ENCODE measurements at regions not wholly inside any gene's neighbourhood (a gene's known extent, or its start where the extent isn't known, plus 50 kb on each side); places are given as distances from the start of the nearest gene placed in this dataset.

DNA sequence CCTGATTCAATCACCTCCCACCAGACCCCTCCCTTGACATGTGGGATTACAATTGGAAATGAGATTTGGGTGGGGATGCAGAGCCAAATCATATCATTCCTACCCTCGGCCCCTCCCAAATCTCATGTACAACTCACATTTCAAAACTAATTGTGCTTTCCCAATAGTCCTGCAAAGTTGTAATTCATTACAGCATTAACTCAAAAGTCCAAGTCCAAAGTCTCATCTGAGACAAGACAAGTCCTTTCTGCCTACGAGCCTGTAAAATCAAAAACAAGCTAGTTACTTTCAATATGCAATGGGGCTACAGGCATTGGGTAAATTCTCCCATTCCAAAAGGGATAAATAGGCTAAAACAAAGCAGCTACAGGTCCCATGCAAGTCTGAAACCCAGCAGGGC, 634.6 kb downstream of the SLC6A15 start:
- Histone ChIP-seq H3K9me3 (no peaks in the 10 kb centered on the region), H3K27me3 (no peaks in the 10 kb centered on the region), H3K4me3 (no peak overlapping the region), H3K36me3 (no peaks in the 10 kb centered on the region), H3K27ac (no peak overlapping the region), H3K4me1 (no peaks in the 10 kb centered on the region)
- TF ChIP-seq, protein P1, sequence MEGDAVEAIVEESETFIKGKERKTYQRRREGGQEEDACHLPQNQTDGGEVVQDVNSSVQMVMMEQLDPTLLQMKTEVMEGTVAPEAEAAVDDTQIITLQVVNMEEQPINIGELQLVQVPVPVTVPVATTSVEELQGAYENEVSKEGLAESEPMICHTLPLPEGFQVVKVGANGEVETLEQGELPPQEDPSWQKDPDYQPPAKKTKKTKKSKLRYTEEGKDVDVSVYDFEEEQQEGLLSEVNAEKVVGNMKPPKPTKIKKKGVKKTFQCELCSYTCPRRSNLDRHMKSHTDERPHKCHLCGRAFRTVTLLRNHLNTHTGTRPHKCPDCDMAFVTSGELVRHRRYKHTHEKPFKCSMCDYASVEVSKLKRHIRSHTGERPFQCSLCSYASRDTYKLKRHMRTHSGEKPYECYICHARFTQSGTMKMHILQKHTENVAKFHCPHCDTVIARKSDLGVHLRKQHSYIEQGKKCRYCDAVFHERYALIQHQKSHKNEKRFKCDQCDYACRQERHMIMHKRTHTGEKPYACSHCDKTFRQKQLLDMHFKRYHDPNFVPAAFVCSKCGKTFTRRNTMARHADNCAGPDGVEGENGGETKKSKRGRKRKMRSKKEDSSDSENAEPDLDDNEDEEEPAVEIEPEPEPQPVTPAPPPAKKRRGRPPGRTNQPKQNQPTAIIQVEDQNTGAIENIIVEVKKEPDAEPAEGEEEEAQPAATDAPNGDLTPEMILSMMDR (IDR thresholded peaks at IDR 0.05) = no peak
- intact Hi-C loops (cut with DNase I) = no loop called here
- no peak for DNase-seq (ENCODE audit: low spot score in 2 of 2)

DNA sequence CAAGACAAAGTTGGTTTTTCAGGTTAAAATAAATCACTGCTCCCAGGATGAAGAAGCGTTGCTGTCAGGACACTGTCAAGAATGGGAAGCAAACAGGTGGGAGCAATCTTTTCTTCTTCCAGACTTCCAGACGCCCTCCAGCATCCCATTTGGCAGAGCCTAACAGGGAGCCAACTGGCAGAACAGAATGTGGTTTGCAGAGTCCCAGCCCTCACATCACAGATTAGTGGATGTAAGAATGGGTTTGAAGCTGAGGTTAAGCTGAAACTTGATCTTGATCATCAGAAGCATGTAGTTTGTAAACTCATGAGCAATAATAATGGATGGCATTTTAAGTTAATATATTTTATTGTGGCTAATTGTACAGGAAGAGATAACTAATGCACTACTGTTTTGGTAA, 636.4 kb downstream of the SLC6A15 start:
- no peaks in the 10 kb centered on the region for H3K27me3 ChIP-seq
- TF ChIP-seq, protein P1 (IDR thresholded peaks at IDR 0.05) = no peak

DNA sequence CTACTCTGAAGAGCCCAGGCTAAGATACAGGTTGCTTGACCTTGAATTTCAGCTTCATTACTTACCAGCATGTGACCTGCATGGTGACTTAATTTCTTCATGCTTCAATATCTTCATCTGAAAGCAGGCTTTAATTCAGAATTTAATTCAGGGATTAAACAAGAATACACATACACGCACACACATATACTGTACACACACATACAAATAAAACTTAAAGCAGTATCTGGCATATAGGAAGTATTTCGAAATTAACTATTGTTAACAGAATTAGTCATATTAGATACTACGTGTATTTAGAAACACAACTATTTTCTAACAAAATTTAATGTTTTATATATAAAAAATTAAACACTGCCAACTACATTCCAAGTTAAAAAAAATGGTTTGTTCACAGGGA, 640.3 kb downstream of the SLC6A15 start:
- Histone ChIP-seq H3K27me3 (no peaks in the 10 kb centered on the region), H3K36me3 (no peaks in the 10 kb centered on the region), H3K9me3 (no peaks in the 10 kb centered on the region), H3K4me3 (no peak overlapping the region), H3K4me1 (no peaks in the 10 kb centered on the region), H3K27ac (no peak overlapping the region)
- intact Hi-C loops (cut with DNase I) = no loop called here
- DNase-seq (ENCODE audit: low spot score in 2 of 2) = no peak
- TF ChIP-seq, protein P1 (IDR thresholded peaks at IDR 0.05) = no peak

More for the DNA sequence above, 636.4 kb downstream of the SLC6A15 start:
- Histone ChIP-seq H3K4me3 (no peak overlapping the region), H3K9me3 (no peaks in the 10 kb centered on the region), H3K27ac (no peak overlapping the region), H3K4me1 (no peaks in the 10 kb centered on the region), H3K36me3 (no peaks in the 10 kb centered on the region)
- DNase-seq (ENCODE audit: low spot score in 2 of 2) = no peak
- intact Hi-C loops (cut with DNase I) = no loop called here

DNA sequence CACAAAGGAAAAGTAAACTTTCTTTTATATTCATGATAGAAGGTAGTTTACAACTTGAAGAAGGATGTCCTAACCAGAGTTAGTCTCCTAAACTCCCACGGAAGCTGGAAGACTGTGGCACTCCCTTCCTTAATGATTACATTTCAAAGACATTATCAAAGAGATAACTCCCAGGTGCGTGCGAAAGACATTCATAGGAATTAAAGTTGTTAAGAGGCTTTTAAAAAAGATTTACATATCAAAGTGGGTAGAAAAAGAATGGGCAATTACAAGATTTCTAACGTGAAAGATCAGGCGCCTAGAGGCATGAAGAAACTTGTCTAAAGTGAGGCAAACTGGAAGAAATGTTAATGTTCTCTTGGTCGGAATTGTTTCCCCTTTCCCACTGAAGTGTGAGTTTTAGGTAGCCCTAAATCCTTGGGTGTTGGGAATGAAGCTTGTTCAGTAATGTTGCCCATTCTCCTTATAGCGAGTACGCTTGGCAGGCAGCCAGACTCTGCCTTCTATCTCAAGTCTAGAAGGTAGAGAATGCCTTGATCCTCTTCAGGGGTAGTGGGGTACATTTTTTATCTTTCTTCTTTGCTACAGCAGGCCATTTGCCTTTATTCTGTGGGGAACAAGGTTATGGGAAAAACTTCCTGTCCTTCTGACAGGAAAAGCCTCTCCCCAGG, 642.0 kb downstream of the SLC6A15 start:
- intact Hi-C loops (cut with DNase I) = no loop called here
- no peak overlapping the region for H3K4me3 ChIP-seq

DNA sequence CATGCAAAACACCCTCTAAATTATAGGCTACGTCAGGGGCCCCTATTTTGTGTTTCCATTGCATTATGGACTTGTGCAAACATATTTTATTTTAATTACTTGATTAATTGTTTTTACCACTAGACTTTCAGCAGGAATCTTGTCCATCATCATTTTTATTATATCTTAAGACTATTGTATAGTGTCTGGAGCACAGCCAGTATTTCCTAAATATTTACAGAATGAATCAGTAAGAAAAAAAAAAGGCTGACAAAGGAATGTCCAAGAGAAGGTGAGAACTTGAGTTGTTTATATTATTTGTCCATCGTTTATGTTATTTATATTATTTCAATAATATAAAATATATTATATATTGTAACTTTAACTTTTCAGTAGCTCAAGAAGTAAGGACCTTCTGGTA, 664.7 kb downstream of the SLC6A15 start:
- no peak for DNase-seq (ENCODE audit: low spot score in 2 of 2)
- TF ChIP-seq, protein P1 (IDR thresholded peaks at IDR 0.05) = no peak
- H3K27ac ChIP-seq = no peak overlapping the region
- H3K9me3 ChIP-seq = no peaks in the 10 kb centered on the region
- no peaks in the 10 kb centered on the region for H3K36me3 ChIP-seq
- intact Hi-C loops (cut with DNase I) = no loop called here
- H3K27me3 ChIP-seq = no peaks in the 10 kb centered on the region
- H3K4me3 ChIP-seq = no peak overlapping the region
- no peaks in the 10 kb centered on the region for H3K4me1 ChIP-seq

More for the DNA sequence above, 642.0 kb downstream of the SLC6A15 start:
- Histone ChIP-seq H3K36me3 (no peaks in the 10 kb centered on the region), H3K4me1 (no peaks in the 10 kb centered on the region), H3K9me3 (no peaks in the 10 kb centered on the region), H3K27ac (no peak overlapping the region), H3K27me3 (no peaks in the 10 kb centered on the region)
- TF ChIP-seq, protein P1 (IDR thresholded peaks at IDR 0.05) = no peak
- no peak for DNase-seq (ENCODE audit: low spot score in 2 of 2)

DNA sequence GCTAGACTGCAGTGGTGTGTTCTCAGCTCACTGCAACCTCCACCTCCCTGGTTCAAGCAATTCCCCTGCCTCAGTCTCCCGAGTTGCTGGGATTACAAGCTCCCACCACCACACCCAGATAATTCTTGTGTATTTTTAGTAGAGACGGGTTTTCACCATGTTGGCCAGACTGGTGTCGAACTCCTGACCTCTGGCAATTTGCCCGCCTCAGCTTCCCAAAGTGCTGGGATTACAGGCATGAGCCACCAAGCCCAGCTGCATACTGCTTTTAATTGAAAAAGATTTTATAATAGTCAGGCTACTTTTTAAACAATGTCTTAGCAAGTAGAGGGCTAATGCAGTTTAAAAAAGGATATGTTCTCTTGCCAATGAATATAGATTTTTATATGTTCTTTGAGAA, 668.9 kb downstream of the SLC6A15 start:
- Histone ChIP-seq H3K27ac (no peak overlapping the region), H3K9me3 (no peaks in the 10 kb centered on the region), H3K27me3 (no peaks in the 10 kb centered on the region), H3K4me3 (no peak overlapping the region), H3K4me1 (no peaks in the 10 kb centered on the region), H3K36me3 (no peaks in the 10 kb centered on the region)
- TF ChIP-seq, protein P1 (IDR thresholded peaks at IDR 0.05) = no peak
- intact Hi-C loops (cut with DNase I) = no loop called here
- DNase-seq (ENCODE audit: low spot score in 2 of 2) = no peak

Data from ascending aorta (tissue), 2 donors.